ENCODE measurements at regions not wholly inside any gene's neighbourhood (a gene's known extent, or its start where the extent isn't known, plus 50 kb on each side); places are given as distances from the start of the nearest gene placed in this dataset.

DNA sequence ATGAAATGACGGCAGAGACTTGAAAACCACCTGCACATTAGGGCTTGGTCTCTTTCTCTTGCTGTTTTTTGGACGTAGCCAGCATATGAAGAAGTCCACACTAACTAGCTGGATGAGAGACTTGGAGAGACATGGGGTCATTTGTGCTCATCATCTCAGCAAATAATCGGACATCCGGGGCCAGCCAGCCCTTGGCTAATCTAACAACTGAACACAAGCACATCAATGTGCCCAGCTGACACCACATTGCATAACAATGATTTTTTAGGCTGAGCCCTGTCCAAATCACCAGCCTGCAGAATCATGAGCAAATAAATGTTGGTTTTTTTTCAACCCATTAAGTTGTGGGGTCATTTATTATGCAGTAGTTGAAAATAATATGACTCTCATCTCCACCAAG lies 460.3 kb upstream of the LARGE1 start:
- no peak for TF ChIP-seq POLR2AphosphoS5 (IDR thresholded peaks at IDR 0.05)
- TF ChIP-seq, protein P1, sequence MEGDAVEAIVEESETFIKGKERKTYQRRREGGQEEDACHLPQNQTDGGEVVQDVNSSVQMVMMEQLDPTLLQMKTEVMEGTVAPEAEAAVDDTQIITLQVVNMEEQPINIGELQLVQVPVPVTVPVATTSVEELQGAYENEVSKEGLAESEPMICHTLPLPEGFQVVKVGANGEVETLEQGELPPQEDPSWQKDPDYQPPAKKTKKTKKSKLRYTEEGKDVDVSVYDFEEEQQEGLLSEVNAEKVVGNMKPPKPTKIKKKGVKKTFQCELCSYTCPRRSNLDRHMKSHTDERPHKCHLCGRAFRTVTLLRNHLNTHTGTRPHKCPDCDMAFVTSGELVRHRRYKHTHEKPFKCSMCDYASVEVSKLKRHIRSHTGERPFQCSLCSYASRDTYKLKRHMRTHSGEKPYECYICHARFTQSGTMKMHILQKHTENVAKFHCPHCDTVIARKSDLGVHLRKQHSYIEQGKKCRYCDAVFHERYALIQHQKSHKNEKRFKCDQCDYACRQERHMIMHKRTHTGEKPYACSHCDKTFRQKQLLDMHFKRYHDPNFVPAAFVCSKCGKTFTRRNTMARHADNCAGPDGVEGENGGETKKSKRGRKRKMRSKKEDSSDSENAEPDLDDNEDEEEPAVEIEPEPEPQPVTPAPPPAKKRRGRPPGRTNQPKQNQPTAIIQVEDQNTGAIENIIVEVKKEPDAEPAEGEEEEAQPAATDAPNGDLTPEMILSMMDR (IDR thresholded peaks at IDR 0.05), result no peak
